GF-D8 (cell line): ENCODE measurements at regions not wholly inside any gene's neighbourhood (a gene's known extent, or its start where the extent isn't known, plus 50 kb on each side); places are given as distances from the start of the nearest gene placed in this dataset.

Experiments
- DNase-seq: peaks from one replicate; lab custom pipeline; 2025; lab: John Stamatoyannopoulos, UW

DNA sequence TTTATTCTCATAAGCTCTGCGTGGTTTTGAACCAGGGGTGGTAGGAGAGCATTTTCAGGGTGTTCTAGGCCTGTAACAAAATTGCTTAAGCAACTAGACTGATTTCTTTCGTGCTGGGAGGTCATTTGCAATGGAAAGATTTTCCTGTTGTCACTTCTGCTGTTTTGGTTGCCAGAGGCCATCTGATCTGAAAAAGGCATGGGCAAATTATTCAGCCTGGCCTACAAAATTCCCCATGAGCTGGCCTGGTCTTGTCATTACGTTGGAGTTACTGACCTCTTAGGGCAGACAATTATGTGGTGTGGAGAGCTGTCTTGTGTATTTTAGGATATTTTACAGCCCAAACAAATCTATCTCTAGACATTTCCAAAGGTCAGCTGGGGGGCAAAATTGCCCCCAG, 444.4 kb upstream of the DAB1 start:
- no peak for DNase-seq

DNA sequence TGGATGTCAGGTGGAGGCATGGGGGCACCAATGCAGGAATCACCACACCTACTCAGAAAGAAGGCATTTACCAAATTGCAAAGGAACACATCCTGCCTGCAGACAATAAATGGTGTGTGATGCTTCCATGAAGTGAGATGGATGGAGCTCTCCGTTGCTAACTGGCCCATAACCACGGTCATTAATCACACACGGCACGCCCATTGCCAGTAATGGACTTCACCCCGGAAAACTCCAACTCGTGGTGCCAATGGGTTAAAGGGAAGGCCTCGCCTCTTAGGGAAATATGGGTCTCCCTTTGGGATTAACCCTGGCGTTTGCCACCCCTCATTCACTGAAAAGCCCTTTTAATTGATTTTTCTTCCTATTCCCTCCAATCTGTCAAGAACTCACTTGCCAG, 443.1 kb upstream of the DAB1 start:
- no peak for DNase-seq

DNA sequence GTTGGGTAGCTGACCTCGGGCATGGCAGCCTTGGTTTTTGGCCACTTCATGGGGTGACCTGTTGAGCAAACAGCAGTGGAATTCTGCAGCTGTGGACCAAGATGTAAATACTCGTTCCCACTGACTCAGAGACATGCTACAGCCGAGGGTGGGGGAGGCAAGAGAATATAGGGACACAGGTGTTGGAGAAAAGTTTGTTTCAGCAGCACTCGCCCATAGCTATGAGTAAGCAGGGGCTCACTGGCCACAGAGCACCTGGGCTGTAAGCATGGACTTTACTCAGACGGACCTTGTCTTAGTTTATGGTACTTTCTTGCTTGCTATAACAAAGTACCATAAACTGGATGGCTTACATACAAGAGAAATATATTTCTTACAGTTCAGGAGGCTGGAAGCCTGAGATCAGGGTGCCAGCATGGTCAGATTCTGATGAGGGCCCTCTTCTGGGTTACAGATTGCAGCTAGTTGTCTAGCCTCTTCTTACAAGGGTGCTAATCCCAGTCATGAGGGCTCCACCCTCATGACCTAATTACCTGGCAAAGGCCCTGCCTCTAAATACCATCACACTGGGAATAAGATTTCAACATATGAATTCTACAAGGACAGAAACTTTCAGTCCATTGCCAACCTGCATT, 437.2 kb upstream of the DAB1 start:
- no peak for DNase-seq

GRCh38 chr1:57860325-57860724, 436.5 kb upstream of the DAB1 start:
- DNase-seq, result no peak

GRCh38 chr1:57858740-57859139, 434.9 kb upstream of the DAB1 start:
- no peak for DNase-seq

DNA sequence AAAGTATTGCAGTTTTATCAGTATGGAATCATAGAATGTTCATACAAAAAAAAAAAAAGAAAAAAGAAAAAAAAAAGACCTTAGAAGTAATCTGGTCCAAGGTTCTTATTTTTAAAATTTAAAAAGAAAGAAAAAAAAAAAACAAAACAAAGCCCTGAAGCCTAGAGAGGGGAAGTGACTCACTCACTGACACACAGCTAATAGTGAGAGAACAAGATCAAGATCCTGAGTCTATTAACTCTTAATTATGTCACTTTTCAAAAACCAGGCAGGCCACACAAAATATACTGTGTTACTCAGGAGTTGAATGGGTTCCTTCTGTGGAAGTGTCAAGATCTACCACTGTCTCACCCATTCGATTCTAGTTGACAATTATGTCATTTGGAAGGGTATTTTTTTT, 433.9 kb upstream of the DAB1 start:
- DNase-seq, result no peak

DNA sequence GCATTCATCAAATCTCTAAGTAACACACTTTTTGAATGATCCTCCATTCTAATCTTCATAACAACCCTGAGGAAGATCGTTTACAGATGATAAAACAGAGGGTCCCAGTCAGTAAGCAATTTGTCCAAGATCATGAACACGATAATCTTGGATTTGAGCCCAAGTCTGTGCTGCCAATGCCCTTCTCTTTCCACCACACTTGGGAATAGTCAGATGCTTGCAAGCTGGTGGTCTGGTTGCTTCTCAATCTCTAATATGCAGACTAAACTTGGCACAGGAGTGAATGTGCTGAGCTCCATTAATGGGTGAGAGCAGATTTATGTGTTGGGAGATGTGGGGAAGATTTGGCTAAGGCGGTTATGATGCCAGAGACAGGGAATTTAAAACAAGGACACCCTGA, 430.6 kb upstream of the DAB1 start:
- no peak for DNase-seq

- no peak for DNase-seq
Measured at GRCh38 chr1:57850176-57850940, 426.5 kb upstream of the DAB1 start.

DNA sequence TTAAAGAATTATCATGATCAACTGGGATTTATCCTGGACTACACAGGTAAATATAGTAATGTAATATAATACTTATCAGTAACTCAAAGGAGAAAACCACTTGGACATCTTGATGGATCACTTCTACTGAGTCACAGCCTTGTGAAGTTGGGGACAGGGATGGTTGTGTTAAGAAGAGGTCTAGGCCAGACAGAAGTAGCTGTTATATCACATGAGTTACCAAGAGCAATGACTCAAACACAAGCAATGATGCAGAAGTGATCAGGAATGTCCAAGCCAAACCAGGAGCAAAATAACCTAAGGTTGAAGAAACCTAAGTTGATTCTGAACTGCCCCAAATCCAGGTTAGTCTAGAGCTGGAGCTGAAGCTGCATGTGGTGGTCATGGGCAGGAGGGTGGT, 424.5 kb upstream of the DAB1 start:
- no peak for DNase-seq

- DNase-seq, result no peak
Measured at GRCh38 chr1:57845041-57845440, 421.2 kb upstream of the DAB1 start.

DNA sequence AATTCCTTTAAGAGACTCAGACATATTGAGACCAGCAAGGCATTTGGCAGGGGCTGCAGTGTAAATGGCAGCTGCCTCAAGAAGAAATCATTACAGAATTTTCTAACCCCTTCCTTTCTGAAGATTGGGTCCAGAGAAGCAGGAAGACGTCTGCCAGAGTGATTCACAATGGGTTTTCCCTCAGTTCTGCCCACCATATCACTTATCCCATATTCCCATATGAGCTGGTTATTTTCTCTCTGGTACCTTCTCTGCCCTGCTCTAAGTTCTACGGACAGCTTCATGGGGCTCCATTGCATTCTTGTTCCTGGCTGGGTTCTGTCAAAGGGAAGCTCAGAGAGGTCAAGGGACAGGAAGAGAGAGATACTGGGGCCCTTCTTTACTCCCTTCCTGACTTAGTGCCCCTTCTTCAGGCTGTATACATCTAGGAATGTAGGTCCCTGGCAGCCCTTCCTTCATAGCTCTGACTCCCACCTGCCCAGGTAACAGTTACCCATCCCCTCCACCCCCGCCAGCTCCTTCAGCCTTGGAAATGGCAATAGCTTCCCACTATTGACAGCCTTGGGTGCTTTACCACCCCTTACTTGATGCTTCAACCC, 420.6 kb upstream of the DAB1 start:
- DNase-seq, result no peak

DNA sequence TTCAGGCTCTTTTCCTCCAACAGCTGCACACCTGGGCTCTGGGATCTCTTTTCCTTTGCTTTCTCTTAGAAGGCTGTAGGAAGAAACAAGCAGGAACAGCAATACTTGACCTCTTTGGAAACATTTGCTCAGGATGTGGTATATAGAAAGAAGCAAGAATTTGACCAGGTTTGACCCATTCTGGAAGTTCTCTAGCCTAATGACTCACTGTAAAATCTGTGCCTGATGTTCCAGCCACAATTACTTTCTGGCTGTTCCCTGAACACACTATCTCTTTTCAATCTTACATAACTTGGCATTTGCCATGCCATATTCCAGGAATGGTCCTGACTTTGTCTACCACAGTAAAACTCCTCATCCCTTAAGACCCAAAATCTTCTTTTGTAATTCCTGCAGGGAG, 419.9 kb upstream of the DAB1 start:
- DNase-seq, result no peak

GRCh38 chr1:57839526-57839925, 415.7 kb upstream of the DAB1 start:
- no peak for DNase-seq

DNA sequence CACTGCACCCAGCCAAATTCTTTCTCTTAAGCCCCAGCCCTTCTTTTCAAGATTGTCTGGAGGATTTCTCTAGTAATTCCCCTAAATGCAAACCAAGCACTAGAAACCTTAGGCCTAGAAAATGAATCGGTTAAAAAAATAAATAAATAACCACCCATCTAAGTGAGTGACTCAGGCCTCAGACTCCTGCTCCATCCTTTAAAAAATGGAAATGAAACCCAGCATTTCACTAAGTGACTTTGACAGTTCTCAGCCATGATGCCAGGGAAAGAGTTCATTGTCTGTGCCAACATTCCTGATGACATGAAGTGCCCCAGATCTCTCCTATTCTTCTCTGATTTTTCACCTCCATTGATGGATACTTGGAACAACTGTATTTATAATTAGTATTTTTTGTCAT, 415.2 kb upstream of the DAB1 start:
- DNase-seq, result no peak

- DNase-seq, result no peak
Measured at GRCh38 chr1:57835620-57836019, 411.8 kb upstream of the DAB1 start.

DNA sequence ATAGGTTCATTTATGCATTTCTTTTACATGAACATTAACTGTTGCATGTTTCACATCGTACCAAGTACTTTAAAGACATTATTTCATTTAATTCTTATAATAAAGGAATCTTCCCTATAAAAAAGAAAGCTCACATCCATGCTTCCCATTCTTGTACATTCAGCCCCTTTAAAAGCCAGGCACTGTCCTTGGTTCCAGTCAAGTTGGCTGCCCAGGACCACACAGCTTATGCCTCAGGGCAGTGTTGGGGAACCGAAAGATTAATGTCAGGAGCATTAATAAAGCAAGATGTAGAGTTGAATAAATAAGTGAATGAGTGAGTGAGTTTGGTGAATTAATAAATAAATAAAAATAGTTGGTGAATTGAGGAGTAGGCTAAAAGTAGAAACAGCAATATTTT, 409.4 kb upstream of the DAB1 start:
- no peak for DNase-seq

DNA sequence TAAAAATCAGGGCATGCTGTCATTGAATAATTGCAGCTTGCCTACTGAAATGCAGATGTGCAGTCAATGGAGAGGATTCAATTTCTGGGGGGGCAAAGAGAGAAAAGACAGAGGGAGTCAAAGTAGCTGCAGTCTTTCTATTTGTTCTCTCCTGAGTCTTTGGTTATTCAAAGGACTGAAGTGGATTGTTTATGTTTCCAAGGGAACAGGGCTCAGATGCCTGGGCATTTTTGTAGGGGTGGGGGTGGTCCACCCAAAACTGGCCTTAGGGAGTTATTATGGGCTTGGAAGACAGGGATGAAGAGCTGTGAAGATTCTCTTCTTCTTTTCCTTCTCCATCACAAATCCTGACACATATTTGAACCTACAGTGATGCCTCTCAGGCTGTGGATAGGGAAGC, 408.8 kb upstream of the DAB1 start:
- no peak for DNase-seq

GRCh38 chr1:57831624-57832023, 407.8 kb upstream of the DAB1 start:
- no peak for DNase-seq

DNA sequence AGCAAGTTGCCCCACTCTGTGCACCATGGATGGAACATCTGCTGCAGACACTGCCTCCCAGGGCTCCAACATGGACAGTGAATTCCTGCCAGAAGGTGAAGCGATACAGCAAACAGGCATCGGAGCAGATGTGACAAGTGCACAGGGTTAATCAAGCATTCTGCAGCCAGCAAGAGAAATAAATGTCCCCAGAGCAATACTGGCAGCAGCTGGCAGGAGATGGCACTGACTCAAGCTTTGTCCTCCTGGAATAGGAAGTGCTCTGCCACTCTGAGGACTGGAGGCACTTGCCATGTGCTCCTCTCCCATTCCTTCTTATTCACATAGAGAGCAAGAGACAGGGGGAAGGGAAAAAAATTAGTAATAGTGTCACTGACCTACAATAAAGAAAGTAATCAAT, 402.7 kb upstream of the DAB1 start:
- DNase-seq, result no peak

DNA sequence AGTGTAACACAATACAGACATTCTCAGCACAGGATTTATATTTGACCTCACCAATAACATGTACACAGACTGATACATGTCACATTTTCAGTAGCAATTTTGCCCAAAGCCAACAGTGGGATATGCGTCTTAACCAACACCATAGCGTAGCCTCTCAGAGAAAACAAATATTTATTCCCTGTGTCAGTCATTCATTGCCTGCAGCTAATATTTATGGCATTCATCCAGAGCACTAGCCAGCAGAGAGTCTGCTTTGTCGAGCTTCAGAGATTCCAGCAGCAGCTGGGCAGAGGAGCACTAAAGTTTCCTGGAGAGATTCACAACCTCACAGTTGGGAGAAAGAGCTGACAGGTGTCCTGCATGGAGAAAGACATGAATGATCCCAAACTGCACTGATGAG, 400.7 kb upstream of the DAB1 start:
- no peak for DNase-seq

GRCh38 chr1:57820356-57821095, 396.7 kb upstream of the DAB1 start:
- DNase-seq, result no peak

DNA sequence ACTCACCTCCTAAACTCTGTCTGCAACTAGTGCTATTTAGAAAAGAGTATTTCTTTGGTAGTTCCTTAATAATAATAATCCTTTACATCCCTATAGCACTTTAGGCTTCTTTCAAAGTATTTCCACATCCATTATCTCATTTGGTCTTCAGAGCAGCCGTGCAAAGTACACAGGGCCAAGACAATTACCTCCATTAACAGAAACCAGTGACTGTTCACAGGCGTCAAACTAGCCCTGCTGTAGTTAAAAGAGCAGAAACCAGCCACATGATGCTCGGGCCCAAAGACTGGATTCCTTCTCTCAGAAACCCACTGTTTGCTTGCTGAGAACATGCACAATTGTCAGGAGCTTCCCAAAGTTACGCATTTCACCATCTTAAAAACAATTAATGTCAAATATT, 396.0 kb upstream of the DAB1 start:
- no peak for DNase-seq

- no peak for DNase-seq
Measured at GRCh38 chr1:57803586-57803985, 379.7 kb upstream of the DAB1 start.
